ENCODE measurements at regions not wholly inside any gene's neighbourhood (a gene's known extent, or its start where the extent isn't known, plus 50 kb on each side); places are given as distances from the start of the nearest gene placed in this dataset.

GRCh38 chr10:91017198-91017597 is 96.3 kb upstream of the ANKRD1 start:
- no peak for TF ChIP-seq CTCF (IDR thresholded peaks at IDR 0.05; ENCODE audit: control extremely low read depth, extremely low read depth, low read depth, missing control alignments)
- CTCF ChIA-PET, result interaction anchor here (0.7 to 4.4 kb wide), 7 partner anchors 11 to 267 kb away, joined by 3 to 35 read pairs (median 3); no protein-coding TSS in a partner anchor
- POLR2A ChIA-PET, result no interaction called here
- DNase-seq (ENCODE audit: extremely low spot score), result no peak

- no peak for TF ChIP-seq CTCF (IDR thresholded peaks at IDR 0.05; ENCODE audit: control extremely low read depth, extremely low read depth, low read depth, missing control alignments)
- no peak for DNase-seq (ENCODE audit: extremely low spot score)
- ChIA-PET POLR2A (no interaction called here), CTCF (interaction anchor here (0.9 to 1.4 kb wide), 2 partner anchors 10 to 230 kb away, joined by 3 to 4 read pairs; no protein-coding TSS in a partner anchor)
Measured at GRCh38 chr10:91021901-91022300, 101.0 kb upstream of the ANKRD1 start.

GRCh38 chr10:91022390-91022789 is 101.5 kb upstream of the ANKRD1 start:
- DNase-seq (ENCODE audit: extremely low spot score), result no peak
- POLR2A ChIA-PET, result no interaction called here
- CTCF ChIA-PET, result interaction anchor here (1.4 kb wide), 1 partner anchor 21 kb away, joined by 3 read pairs; no protein-coding TSS in a partner anchor
- no peak for TF ChIP-seq CTCF (IDR thresholded peaks at IDR 0.05; ENCODE audit: control extremely low read depth, extremely low read depth, low read depth, missing control alignments)

GRCh38 chr10:91022924-91023699 is 102.2 kb upstream of the ANKRD1 start:
- POLR2A ChIA-PET, result no interaction called here
- CTCF ChIA-PET, result interaction anchor here (1.4 kb wide), 1 partner anchor 20 kb away, joined by 3 read pairs; no protein-coding TSS in a partner anchor
- no peak for TF ChIP-seq CTCF (IDR thresholded peaks at IDR 0.05; ENCODE audit: control extremely low read depth, extremely low read depth, low read depth, missing control alignments)
- DNase-seq (ENCODE audit: extremely low spot score), result no peak

- ChIA-PET POLR2A (no interaction called here), CTCF (interaction anchor here (1.4 kb wide), 1 partner anchor 19 kb away, joined by 3 read pairs; no protein-coding TSS in a partner anchor)
- no peak for TF ChIP-seq CTCF (IDR thresholded peaks at IDR 0.05; ENCODE audit: control extremely low read depth, extremely low read depth, low read depth, missing control alignments)
- DNase-seq (ENCODE audit: extremely low spot score), result no peak
Measured at GRCh38 chr10:91023700-91024398, 103.0 kb upstream of the ANKRD1 start.

- ChIA-PET POLR2A (no interaction called here), CTCF (no interaction called here)
- no peak for DNase-seq (ENCODE audit: extremely low spot score)
- TF ChIP-seq CTCF (IDR thresholded peaks at IDR 0.05; ENCODE audit: control extremely low read depth, extremely low read depth, low read depth, missing control alignments), result no peak
Measured at GRCh38 chr10:91024541-91024940, 103.7 kb upstream of the ANKRD1 start.

Data from GM10248 (cell line).